Iris pigment epithelial cell (primary cell): ENCODE measurements at regions not wholly inside any gene's neighbourhood (a gene's known extent, or its start where the extent isn't known, plus 50 kb on each side); places are given as distances from the start of the nearest gene placed in this dataset.

Experiments
- DNase-seq: peaks from one replicate; pipeline ENCODE4 v3.0.0-alpha.2; 2011; ENCODE audit warnings: low read depth

DNA sequence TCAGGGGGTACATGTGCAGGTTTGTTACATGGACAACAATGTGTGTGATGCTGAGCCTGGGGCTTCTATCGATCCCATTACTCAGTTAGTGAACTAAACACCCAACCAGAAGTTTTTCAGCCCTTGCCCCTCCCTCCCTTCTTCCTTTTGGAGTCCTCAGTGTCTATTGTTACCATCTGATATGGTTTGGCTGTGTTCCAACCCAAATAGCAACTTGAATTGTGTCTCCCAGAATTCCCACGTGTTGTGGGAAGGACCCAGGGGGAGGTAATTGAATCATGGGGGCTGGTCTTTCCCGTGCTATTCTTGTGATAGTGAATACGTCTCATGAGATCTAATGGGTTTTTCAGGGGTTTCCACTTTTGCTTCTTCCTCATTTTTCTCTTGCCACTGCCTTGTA is 186.3 kb downstream of the AEBP2 start:
- DNase-seq, result peak; percentile 18

DNA sequence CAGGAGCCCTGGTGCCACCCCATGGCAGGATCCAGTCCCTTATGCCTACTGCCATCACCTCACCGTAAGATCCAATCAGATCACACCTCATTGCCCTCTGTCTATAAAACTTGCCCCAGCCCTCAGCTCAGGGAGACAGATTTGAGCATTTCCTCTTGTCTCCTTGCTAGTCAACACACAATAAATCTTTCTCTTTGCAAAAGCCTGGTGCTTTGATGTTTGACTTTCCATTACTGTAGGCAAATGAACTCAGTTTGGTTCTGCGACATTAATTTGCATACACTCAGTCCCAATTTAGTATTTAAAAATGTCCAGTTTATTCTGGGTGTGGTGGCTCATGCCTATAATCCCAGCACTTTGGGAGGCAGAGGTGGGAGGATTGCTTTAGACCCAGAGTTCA is 188.4 kb downstream of the AEBP2 start:
- DNase-seq, result no peak

- DNase-seq, result no peak
Measured at GRCh38 chr12:19630536-19630935, 191.2 kb downstream of the AEBP2 start.

DNA sequence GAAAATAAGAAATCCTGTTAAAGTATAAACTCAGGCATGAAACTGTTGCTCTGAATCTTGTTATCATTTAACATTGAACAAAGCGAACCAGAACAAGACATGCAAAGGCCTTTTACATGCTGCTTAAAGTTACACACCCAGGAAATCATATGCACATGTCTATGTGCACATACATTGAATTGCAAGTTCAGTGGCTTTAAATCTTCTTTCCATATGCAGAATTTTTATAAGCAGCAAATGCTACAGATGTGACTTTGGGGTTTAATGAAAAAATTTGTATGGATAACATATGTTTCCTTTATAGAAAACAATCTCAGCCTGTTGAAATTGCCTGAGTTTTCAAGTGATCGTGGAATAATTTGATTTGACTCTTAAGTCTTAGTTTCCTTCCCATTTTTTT is 193.9 kb downstream of the AEBP2 start:
- DNase-seq, result no peak

- no peak for DNase-seq
Measured at GRCh38 chr12:19633641-19634040, 194.3 kb downstream of the AEBP2 start.

DNA sequence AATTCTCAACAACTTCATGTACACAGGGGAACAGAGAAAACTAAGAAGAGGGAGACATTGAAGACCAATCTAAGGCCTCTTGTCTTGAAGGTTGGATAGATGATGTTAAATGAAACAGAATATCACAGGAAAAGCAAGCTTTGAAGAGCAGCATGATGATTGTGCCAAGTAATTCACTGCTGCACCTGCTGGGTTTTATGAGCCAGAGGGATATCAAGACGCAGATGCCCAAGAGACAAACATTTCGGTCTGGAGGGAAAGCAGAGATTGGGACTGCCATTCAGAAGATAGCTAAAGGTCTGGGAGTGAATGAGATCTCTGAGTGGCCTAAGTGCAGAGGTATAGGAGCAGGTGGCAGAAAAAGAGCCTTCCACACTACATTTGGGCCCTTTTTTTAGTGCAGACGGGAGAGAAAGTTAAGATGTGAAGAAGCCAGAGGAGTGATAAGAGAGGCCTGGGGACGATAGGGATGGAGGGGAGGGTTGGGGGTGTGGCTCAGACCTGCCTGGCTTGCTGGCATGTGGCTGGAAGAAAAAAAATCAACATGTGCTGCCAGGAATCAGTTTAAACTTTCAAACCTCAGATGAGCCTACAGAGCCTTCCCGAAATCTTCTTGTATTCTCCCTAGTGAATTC is 200.6 kb downstream of the AEBP2 start:
- no peak for DNase-seq

DNA sequence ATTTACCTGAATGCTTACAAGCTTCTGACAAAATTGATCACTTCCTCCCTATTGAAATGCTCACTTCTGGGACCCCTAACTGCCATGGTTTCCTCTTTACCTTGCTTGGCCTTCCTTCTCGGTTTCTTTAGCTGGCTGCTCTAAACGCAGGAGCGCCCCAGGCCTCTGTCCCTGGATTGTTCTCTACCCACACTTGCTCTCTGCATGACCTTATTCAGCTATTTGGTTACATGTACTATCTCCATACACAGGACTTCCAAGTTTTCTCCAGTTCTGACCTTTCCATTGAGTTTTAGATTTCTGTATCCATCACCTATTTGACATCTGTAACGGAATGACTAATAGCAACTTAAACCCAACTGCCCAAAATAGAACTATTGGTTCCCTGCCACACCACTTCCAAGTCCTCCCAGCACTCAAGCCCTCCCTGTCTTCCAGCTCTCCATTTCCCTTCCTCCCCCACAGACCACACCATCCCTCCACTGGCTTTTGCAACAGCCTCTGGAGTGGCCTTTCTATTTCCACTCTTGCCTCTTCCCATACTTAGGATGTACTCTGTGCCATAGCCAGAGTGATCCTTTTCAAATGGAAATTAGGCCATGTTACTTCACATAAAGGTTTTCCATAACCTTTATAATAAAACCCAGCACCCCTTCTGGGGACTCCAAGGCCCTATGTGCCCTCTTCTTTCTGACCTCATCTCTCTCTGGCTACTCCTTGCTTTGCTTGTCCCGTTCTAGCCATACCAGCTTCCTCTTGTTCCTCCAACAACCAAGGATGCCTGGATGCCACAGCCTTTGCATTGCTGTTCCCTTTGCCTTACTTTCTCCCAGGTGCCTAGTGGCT is 202.2 kb downstream of the AEBP2 start:
- peak; percentile 3 for DNase-seq

GRCh38 chr12:19642345-19642744 is 203.1 kb downstream of the AEBP2 start:
- DNase-seq, result no peak

DNA sequence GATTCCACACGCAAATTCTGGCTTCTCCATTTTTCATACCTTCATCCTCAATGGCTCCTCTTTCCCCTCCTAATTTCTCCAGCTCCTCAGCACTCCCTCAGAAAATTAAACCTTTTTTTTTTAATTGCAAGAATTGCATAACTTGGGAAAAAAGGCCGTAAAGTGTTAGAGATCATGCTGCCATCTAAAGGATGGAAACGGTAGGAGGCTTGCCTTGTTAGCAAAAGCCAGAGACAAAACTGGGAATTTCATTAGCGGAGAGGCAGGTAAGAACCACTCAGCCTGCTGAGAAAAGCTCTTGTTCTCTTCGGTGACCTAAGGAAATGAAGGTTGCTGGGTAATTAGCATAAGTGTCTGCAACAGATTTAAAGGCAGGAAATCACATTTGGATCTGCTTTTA is 204.3 kb downstream of the AEBP2 start:
- peak; percentile 63 for DNase-seq

GRCh38 chr12:19644571-19644970 is 205.3 kb downstream of the AEBP2 start:
- no peak for DNase-seq

DNA sequence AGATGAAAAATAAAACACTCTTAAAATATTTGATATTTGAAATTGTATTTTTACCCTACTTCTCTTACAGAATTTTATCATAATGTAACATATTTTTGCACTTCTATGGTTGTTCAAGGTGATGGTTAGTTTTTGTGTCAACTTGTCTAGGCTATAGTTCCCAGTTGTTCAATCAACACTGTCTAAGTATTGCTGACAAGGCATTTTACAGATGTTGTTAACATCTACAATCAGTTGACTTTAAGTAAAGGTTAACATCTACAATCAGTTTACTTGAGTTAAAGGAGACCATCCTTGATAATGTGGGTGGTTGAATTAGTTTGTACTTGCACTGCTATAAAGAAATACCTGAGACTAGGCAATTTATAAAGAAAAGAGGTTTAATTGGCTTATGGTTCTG is 206.5 kb downstream of the AEBP2 start:
- DNase-seq, result no peak

DNA sequence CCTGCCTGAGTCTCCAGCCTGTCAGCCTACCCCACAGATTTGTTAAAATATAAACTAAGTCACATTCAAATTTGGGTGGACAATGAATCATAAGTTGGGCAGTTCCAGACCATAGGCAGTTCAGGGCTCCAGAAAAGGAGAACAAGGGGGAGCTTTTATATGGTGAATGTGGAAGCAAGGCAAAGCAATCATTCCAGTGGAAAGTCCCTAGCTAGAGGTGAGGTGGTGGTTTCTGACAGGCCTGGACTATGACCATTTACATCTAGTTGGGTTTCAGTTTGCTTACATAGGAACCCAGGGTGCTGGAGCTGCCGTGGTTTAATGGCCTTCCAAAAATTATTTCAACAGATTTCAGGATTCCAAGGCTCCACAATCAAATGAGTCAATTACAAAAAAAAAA is 207.3 kb downstream of the AEBP2 start:
- DNase-seq, result no peak

DNA sequence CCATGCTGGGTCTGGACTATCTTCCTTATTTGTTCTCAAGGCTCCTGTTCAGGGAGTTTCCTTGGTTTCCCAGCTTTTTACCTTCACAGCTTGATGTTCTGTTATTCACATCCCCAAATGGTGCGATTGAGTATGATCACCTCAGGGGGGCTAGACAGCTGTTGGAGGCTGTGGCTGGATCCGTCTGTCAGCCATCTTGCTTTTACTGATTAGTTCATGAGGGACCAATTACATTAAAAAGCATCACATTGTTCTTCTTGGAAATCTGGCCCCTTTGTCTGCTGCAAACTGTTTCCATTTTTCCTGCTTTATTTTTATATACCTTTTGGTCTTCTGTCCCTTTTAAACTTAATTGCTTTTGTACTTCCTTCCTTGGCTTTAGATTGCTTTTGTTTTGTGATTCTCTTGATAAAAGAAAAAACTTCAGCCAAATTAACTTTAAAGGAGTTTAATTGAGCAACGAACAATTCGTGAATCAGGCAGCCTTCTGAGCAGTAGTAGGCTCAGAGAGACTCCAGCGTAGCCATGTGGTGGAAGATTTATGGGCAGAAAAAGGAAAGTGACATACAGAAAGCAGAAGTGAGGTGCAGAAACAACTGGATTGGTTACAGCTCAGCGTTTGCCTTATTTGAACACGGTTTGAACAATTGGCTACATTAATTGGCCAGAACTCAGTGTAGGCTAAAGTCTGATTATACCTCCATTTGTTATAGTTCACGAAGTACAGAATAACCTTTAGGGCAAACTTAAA is 208.7 kb downstream of the AEBP2 start:
- DNase-seq, result no peak

DNA sequence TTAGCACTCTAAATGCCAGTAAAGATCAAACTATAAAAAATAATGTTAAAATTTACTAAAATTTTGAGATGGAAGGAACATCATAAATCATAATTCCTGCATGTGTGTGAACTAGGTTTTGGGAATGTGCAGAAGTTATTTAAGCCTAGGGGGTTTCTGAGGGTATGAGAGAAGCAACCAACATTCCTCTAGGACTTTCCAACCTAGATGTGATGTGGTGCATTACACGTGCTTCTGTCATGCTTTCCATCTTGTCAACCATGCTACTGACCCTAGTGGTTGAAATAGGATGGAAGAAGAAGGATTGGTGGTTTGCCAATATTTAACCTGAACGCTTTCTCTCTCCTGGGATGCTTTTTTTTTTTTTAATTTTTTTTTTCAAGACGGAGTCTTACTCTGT is 209.3 kb downstream of the AEBP2 start:
- DNase-seq, result no peak

- no peak for DNase-seq
Measured at GRCh38 chr12:19652386-19652785, 213.1 kb downstream of the AEBP2 start.

- peak; percentile 46 for DNase-seq
Measured at GRCh38 chr12:19654650-19655376, 215.5 kb downstream of the AEBP2 start.

DNA sequence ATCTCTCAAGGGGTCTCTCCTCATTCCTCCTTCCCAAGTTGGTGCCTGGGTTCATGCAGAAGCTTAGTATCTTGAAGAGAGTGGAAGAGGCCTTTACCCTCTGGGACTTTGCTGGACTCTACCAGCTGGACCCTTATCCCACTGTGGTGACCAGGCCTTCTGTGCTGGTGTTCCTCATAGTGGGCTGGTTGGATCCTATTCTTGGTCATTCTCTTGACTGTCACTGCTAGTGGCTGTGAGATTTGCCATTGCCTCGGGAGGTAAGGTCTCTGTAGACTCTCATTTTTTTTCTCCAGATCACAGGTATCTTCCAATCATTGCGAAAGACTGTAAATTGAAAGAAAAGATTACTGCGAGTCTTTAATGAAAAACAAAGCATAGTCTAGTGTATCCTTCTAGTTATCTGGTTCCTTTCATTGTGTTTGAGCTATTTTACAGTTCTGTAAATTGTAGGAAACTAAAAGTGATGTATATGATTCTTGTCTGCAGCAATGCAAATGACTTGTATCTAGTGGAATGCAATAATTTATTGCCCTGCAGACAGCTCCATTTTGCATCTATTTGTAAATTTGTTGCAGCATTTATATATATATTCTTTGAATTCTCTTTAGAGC is 217.9 kb downstream of the AEBP2 start:
- no peak for DNase-seq

GRCh38 chr12:19657732-19658130 is 218.4 kb downstream of the AEBP2 start:
- no peak for DNase-seq

- DNase-seq, result no peak
Measured at GRCh38 chr12:19659086-19659485, 219.8 kb downstream of the AEBP2 start.

- no peak for DNase-seq
Measured at GRCh38 chr12:19659501-19659900, 220.2 kb downstream of the AEBP2 start.

DNA sequence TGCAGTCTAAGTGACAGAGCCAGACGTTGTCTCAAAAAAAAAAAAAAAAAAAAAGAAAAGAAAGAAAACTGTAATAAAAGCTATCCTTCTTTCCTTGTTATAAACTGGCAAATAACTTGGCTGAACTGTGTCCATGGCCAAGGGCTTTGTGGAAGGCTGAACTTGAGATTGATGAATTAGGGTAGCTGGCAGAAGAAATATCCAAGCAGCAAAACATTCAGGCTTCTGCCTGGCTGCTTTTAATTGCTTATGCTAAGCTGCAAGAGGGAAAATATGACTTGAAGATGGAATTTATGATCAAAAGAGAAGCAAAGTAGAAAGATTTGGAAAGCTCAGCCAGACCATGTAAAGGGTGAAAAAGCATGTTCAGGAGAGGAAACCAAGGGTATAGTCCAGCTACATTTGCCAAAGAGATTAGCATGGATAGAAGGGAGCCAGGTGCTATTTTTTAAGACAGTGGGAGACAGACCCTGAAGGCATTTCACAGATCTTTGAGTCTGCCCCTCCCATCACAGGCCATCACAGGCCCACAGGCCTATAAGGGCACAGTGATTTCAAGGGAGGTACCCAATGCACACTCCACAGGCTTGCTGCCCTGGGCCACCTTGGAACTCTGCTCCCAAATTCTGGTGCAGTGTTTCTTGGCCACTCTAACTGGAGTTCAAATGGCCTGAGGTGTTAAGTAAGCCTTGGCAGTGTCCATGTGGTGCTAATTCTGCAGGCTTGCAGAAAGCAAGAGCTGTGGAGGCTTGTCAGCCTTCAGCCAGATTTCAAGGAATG is 226.0 kb downstream of the AEBP2 start:
- DNase-seq, result no peak
